ENCODE measurements at regions not wholly inside any gene's neighbourhood (a gene's known extent, or its start where the extent isn't known, plus 50 kb on each side); places are given as distances from the start of the nearest gene placed in this dataset.

DNA sequence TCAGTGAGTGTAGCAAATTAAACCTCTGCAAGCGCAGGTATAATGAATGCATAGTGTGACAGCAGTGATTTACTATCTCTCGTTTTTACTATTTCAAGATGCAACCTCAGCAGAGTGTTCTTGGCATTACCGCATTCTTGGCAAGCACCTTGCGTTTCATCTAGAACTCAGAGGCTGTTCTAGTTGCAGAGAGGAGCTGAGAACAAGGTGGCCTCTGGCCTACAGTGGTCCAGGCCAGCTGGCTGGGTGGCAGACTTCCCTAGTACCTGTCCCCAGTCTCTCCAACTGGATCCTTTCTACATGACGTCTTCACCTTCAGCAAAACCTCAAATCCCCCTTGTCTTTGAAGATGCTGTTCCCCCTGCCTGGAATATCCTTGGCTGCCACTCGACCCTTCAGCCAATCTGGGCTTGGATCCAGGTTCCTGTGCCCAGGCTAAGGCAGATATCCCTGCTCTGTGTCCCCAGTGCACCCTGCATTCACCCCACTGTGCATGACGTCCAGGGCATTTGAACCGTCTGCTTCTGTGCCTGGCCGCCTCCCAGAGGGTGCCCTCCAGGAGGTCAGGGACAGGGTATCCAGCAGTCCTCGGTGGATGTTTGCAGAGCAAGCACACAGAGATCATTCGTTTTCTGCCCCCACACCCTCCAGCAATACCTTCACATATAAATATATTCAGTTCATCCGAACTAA is 120.4 kb upstream of the CPEB4 start (continued):
- TF ChIP-seq ELF3 (CRISPR knock-in tag; IDR thresholded peaks at IDR 0.05), result no peak
- TF ChIP-seq ZNF446 (CRISPR knock-in tag; IDR thresholded peaks at IDR 0.05), result no peak
- TF ChIP-seq MBNL3 (CRISPR knock-in tag; conservative IDR thresholded peaks at IDR 0.05), result no peak
- TF ChIP-seq GATAD2A (CRISPR knock-in tag; IDR thresholded peaks at IDR 0.05), result no peak; the same call in 1 of the 2 replicates
- TF ChIP-seq JUNB (CRISPR knock-in tag; IDR thresholded peaks at IDR 0.05; ENCODE audit: borderline replicate concordance), result no peak
- TF ChIP-seq, protein P1, sequence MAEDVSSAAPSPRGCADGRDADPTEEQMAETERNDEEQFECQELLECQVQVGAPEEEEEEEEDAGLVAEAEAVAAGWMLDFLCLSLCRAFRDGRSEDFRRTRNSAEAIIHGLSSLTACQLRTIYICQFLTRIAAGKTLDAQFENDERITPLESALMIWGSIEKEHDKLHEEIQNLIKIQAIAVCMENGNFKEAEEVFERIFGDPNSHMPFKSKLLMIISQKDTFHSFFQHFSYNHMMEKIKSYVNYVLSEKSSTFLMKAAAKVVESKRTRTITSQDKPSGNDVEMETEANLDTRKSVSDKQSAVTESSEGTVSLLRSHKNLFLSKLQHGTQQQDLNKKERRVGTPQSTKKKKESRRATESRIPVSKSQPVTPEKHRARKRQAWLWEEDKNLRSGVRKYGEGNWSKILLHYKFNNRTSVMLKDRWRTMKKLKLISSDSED (CRISPR knock-in tag; IDR thresholded peaks at IDR 0.05), result no peak
- TF ChIP-seq, protein P2, sequence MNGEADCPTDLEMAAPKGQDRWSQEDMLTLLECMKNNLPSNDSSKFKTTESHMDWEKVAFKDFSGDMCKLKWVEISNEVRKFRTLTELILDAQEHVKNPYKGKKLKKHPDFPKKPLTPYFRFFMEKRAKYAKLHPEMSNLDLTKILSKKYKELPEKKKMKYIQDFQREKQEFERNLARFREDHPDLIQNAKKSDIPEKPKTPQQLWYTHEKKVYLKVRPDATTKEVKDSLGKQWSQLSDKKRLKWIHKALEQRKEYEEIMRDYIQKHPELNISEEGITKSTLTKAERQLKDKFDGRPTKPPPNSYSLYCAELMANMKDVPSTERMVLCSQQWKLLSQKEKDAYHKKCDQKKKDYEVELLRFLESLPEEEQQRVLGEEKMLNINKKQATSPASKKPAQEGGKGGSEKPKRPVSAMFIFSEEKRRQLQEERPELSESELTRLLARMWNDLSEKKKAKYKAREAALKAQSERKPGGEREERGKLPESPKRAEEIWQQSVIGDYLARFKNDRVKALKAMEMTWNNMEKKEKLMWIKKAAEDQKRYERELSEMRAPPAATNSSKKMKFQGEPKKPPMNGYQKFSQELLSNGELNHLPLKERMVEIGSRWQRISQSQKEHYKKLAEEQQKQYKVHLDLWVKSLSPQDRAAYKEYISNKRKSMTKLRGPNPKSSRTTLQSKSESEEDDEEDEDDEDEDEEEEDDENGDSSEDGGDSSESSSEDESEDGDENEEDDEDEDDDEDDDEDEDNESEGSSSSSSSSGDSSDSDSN (CRISPR knock-in tag; IDR thresholded peaks at IDR 0.05), result no peak
- TF ChIP-seq, protein P3, sequence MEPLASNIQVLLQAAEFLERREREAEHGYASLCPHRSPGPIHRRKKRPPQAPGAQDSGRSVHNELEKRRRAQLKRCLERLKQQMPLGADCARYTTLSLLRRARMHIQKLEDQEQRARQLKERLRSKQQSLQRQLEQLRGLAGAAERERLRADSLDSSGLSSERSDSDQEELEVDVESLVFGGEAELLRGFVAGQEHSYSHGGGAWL (CRISPR knock-in tag; IDR thresholded peaks at IDR 0.05), result no peak
- TF ChIP-seq ZNF605 (CRISPR knock-in tag; IDR thresholded peaks at IDR 0.05), result no peak
- no peak for TF ChIP-seq RFXANK (CRISPR knock-in tag; IDR thresholded peaks at IDR 0.05)
- TF ChIP-seq ZNF333 (CRISPR knock-in tag; IDR thresholded peaks at IDR 0.05; ENCODE audit: borderline replicate concordance), result no peak
- TF ChIP-seq ZNF235 (CRISPR knock-in tag; IDR thresholded peaks at IDR 0.05; ENCODE audit: borderline replicate concordance), result no peak
- TF ChIP-seq, protein P4, sequence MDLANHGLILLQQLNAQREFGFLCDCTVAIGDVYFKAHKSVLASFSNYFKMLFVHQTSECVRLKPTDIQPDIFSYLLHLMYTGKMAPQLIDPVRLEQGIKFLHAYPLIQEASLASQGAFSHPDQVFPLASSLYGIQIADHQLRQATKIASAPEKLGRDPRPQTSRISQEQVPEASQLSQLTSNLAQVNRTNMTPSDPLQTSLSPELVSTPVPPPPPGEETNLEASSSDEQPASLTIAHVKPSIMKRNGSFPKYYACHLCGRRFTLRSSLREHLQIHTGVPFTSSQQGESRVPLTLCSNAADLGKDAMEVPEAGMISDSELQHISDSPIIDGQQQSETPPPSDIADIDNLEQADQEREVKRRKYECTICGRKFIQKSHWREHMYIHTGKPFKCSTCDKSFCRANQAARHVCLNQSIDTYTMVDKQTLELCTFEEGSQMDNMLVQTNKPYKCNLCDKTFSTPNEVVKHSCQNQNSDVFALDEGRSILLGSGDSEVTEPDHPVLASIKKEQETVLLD (CRISPR knock-in tag; IDR thresholded peaks at IDR 0.05; ENCODE audit: low read depth), result 0 out of 2 replicates have a peak, but pooled peaks have one; percentile 20
- TF ChIP-seq ATF7 (IDR thresholded peaks at IDR 0.05), result no peak
- TF ChIP-seq ATF7 (CRISPR knock-in tag; IDR thresholded peaks at IDR 0.05), result 0 out of 2 replicates have a peak, but pooled peaks have one; percentile 38
- no peak for TF ChIP-seq ZNF75D (CRISPR knock-in tag; IDR thresholded peaks at IDR 0.05; ENCODE audit: borderline replicate concordance)
- no peak for TF ChIP-seq ZNF549 (CRISPR knock-in tag; IDR thresholded peaks at IDR 0.05)
- TF ChIP-seq, protein P5, sequence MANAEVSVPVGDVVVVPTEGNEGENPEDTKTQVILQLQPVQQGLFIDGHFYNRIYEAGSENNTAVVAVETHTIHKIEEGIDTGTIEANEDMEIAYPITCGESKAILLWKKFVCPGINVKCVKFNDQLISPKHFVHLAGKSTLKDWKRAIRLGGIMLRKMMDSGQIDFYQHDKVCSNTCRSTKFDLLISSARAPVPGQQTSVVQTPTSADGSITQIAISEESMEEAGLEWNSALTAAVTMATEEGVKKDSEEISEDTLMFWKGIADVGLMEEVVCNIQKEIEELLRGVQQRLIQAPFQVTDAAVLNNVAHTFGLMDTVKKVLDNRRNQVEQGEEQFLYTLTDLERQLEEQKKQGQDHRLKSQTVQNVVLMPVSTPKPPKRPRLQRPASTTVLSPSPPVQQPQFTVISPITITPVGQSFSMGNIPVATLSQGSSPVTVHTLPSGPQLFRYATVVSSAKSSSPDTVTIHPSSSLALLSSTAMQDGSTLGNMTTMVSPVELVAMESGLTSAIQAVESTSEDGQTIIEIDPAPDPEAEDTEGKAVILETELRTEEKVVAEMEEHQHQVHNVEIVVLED (CRISPR knock-in tag; IDR thresholded peaks at IDR 0.05; ENCODE audit: borderline replicate concordance), result peak; percentile 25; the same call in 1 of the 2 replicates
- no peak for TF ChIP-seq BHLHE40 (IDR thresholded peaks at IDR 0.05; ENCODE audit: low read length)
- TF ChIP-seq ZMAT3 (CRISPR knock-in tag; conservative IDR thresholded peaks at IDR 0.05), result peak; percentile 43; the same call in 1 of the 2 replicates
- TF ChIP-seq SRSF1 (optimal IDR thresholded peaks at IDR 0.05; ENCODE audit: low read depth, low read length), result no peak
- no peak for TF ChIP-seq ZNF136 (CRISPR knock-in tag; IDR thresholded peaks at IDR 0.05; ENCODE audit: low read depth)
- TF ChIP-seq ZNF264 (CRISPR knock-in tag; IDR thresholded peaks at IDR 0.05), result no peak
- TF ChIP-seq ZNF260 (CRISPR knock-in tag; IDR thresholded peaks at IDR 0.05; ENCODE audit: borderline replicate concordance, low read depth), result no peak
- no peak for TF ChIP-seq GFI1 (CRISPR knock-in tag; IDR thresholded peaks at IDR 0.05; ENCODE audit: borderline replicate concordance)

All from HepG2 (cell line).